Thyroid gland (tissue), 4 donors: ENCODE measurements at regions not wholly inside any gene's neighbourhood (a gene's known extent, or its start where the extent isn't known, plus 50 kb on each side); places are given as distances from the start of the nearest gene placed in this dataset.

Experiments used
- POLR2A ChIP-seq, 2 donors: fragments of 450-650 bp; IDR thresholded peaks; one replicate each; pipeline ENCODE4 v1.6.1; 2017; ENCODE audit warnings: antibody characterized with exemption in 2 of 2, mild to moderate bottlenecking in 2 of 2, moderate library complexity in 1 of 2
- TF ChIP-seq, protein P1 (sequence below), 6 experiments: fragments of 200-600 bp in 3 of 6; fragments of 450-650 bp in 3 of 6; sonication (generic) in 3 of 6; IDR thresholded peaks; one replicate each; pipeline ENCODE4 v1.5.1; 2016 to 2019; ENCODE audit warnings: antibody characterized with exemption in 6 of 6, mild to moderate bottlenecking in 2 of 6, inconsistent platforms in 1 of 6, moderate library complexity in 1 of 6

GRCh38 chr4:12545812-12546211 is 938.3 kb downstream of the RAB28 start:
- TF ChIP-seq, protein P1, sequence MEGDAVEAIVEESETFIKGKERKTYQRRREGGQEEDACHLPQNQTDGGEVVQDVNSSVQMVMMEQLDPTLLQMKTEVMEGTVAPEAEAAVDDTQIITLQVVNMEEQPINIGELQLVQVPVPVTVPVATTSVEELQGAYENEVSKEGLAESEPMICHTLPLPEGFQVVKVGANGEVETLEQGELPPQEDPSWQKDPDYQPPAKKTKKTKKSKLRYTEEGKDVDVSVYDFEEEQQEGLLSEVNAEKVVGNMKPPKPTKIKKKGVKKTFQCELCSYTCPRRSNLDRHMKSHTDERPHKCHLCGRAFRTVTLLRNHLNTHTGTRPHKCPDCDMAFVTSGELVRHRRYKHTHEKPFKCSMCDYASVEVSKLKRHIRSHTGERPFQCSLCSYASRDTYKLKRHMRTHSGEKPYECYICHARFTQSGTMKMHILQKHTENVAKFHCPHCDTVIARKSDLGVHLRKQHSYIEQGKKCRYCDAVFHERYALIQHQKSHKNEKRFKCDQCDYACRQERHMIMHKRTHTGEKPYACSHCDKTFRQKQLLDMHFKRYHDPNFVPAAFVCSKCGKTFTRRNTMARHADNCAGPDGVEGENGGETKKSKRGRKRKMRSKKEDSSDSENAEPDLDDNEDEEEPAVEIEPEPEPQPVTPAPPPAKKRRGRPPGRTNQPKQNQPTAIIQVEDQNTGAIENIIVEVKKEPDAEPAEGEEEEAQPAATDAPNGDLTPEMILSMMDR (IDR thresholded peaks at IDR 0.05), result no peak
- TF ChIP-seq POLR2A (IDR thresholded peaks at IDR 0.05), result no peak
